Inflammatory macrophage treated with lipopolysaccharide for 4 hours (primary cell): ENCODE measurements at regions not wholly inside any gene's neighbourhood (a gene's known extent, or its start where the extent isn't known, plus 50 kb on each side); places are given as distances from the start of the nearest gene placed in this dataset.

Source experiments
- DNase-seq: peaks from one replicate; pipeline ENCODE4 v3.0.0-alpha.2; 2020

DNA sequence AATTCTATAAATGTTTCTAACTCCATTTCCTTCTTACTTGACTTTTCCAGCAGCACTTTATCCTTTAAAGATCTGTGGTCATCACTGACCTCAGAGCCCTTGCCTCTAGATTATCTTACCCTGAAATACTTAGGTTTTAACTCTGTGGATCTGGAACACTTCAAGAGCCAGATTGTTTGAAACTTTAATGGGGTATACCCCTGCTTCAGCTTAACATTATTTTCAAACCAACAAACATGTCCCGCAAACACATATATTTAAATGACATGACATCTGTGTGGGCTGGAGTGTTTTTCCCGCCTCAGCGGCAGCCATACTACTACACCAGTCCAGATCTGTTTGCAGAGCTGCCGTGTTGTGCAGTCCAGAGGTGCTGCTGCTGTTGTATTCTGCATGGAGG lies 252.0 kb upstream of the TPM1 start:
- DNase-seq: no peak

DNA sequence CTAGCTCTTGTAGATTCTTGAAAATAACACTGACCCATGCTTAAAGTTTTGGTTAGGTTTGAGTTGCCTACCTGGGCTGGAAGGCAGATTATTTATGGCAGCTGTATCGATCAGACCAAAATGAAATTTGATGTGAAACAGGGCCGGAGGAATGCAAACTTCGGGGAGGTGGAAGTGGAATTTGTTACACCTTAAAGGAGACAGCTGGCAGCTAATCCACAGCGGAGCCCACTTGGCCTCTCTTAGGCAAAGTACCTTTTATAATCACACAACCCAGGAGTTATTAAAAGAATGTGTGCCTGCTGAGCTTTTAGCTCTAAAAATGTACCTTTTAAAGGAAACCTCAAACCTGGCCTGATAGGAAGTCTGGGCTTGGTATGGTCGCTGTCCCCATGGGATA lies 250.9 kb upstream of the TPM1 start:
- no peak for DNase-seq

DNA sequence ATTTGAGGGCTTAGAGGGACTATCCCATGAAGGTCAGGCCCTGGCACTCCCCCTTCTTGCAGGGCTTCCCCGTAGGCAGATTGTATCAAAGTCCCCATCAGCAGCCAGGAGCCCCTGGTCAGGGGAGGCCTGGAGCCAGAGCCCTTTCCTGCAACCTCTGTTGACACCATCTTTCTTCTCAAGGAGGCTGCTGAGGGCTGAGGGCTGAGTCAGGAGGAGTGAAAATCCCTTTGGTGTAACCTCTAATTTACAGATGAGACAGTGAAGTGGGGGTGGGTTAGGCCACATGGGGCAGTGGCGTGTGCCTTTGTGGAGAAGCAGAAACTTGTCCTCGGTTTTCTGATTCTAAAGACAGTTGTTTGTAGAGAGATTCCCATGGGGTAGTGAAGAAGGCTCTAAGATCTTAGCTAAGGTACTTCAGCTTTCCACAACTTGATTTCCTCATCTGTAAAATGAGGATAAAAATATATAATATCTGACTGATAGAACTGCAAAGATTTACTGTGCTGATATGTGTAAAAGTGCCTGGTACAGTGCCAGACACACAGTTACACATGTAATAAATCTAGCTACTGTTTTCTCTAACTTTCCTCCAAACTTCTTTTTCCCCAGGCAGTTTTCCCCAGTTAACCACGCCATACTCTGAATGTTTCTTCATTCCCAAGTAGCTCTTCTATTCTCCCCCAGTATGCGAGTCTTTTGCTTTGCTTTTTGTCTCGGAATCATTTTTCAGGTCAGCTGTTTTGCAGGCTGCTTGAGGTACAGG lies 249.4 kb upstream of the TPM1 start:
- DNase-seq: no peak

DNA sequence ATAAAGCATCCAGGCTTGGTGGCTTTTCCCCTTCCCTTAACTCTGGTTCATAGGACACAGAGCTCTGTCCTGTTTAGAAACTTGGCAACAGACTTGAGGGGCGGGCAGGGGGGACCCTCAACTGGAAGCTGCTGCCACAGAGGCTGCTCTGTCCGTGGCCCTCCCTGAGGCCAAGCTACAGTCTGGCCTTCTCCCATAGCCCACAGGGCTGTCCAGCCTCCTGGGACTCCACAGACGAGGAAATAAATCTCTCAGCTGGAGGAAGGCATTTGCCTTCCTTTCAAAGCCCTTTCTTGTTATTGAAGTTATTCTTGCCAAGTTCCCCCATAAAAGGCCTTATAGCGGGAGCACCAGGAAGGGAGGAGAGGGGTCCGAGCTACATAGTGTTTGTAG lies 248.8 kb upstream of the TPM1 start:
- DNase-seq: no peak

DNA sequence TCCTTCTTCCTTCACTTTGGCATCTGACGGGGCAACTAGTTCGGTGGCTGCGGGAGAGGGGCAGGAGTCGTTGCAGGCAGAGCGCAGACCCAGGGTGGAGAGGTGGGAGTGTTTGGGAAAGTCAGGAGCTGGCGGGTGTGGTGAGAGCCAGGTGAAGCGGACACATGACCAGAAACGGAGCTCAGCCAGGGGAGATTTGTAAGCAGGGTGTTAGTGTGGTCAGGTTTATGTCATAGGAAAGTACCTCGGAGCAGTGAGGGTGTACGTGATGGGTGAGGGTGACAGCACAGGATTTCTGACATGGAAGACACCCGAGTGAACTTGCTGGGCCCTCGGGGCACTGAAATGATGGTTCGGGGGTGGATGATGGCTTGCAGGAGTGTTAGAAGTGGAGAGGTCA lies 247.4 kb upstream of the TPM1 start:
- DNase-seq: no peak

DNA sequence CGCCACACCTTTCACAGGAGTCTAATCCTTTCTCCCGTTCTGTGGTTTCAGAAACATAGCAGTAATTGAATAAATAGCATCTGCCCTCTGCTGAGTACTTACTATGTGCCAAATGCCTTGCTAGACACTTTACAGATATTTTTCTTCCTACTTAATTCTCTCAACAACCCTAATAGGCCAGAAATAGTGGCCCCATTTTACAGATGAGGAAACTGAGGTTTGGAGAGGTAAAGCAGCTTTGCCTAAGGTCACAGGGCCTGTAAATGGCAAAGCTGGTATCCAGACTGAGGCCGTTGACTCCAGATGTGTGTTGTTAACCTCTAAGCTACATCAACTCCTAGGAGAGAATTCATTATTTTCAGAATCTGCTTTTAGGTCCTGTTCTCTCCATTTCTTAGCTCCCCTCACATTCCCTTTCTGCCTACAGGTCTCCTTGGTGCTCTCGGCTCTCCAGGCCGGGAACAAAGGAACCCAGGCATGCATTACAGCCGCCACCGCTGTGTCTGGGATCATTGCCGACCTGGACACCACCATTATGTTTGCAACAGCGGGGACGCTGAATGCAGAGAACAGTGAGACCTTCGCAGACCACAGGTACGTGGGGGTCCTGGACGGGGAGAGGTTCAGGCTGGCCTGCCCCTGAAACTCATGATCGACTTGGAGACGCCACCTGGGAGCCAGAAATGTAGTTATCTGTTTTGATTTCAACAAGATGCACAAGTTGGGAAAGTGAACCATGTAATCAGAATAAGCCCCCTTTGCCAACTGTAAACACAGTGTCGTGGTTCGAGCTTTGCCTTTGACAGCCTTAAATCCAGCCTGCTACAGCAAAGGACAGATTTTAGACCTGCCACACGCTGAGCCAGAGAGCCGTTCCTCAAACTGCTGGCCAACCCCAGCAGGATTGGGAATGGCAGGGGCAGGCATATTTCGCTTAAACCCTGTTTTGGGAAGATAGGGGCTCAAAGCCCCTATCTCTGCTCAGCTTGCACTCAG lies 246.5 kb upstream of the TPM1 start:
- DNase-seq: no peak

DNA sequence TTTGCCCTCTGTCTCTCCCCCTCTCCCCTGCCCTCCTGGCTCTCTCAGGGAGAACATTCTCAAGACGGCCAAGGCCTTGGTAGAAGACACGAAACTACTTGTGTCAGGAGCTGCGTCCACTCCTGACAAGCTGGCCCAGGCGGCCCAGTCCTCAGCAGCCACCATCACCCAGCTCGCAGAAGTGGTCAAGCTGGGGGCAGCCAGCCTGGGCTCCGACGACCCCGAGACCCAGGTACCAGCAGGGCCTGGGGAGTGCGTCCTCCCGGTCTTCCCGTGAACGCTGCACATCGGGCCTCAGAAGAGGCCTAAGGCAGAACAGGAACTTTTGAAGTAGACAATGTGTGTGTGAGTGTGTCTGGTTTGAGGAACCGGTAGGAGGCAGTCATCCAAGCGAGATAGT lies 245.4 kb upstream of the TPM1 start:
- no peak for DNase-seq

DNA sequence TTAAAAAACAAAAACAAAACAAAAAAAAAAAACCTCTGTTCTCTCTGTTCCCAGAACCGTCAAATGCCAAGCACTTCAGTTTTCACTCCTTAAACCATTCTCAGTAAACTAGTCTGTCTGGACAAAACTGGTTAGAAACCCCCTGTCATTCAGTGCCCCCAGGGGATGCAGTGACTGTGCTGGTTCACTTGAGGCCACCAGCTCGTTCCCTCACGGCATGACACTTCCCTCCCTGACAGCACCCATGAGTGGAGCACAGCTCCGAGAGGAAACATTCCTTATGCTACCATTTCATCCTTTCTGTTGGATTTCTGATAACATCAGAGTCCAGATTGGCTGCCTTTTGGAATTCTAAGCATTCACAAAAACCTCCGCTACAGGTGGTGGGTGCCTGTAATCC lies 244.0 kb upstream of the TPM1 start:
- DNase-seq: no peak

DNA sequence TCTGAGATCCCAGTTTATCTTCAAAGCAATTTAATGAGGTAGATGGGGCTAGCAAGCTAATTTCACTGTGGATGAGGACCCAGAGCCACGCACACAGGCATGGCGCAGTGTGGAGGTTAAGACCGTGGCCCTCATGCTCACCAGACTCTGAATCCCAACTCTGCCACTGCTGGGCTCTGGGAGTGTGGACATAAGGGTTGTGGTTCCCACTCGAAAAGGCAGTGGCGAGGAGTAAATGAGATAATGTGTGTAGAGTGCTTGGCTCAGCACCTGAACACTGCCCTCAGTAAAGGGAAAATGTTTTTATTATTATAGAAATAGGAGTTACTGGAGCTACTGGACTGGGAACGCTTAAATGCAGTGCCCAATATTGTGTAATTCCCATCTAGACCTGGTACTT lies 243.5 kb upstream of the TPM1 start:
- DNase-seq: no peak

DNA sequence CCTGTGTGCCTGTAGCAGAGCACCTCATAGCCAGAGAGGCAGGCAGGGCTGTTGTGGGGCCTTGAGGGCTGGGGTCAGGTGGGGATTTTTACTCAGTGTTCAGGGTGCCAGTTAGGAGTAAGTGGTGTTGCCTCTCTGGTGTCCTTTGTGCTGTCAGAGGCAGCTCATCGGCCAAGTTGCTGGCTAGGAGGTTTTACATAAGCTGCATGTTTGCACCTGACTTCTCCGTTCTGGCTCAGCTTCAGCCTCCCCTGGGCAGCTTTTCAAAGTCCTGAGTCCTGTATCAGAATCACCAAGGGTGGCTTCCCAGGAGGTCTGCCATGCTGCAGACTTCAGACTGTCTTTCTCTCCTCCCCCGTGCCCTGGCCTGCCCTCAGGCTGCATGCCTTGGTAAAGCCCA lies 242.6 kb upstream of the TPM1 start:
- DNase-seq: no peak

DNA sequence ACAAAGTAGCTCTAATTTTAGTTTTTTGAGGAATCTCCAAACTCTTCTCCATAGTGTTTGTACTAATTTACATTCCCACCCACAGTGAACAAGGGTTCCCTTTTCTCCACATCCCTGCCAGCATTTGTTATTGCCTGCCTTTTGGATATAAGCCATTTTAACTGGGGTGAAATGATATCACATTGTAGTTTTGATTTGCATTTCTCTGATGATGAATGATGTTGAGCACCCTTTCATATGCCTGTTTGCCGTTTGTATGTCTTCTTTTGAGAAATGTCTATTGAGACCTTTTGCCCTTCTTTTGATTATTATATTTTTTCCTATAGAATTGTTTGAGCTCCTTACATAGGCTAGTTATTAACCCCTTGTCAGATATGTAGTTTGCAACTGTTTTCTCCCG lies 239.9 kb upstream of the TPM1 start:
- no peak for DNase-seq

DNA sequence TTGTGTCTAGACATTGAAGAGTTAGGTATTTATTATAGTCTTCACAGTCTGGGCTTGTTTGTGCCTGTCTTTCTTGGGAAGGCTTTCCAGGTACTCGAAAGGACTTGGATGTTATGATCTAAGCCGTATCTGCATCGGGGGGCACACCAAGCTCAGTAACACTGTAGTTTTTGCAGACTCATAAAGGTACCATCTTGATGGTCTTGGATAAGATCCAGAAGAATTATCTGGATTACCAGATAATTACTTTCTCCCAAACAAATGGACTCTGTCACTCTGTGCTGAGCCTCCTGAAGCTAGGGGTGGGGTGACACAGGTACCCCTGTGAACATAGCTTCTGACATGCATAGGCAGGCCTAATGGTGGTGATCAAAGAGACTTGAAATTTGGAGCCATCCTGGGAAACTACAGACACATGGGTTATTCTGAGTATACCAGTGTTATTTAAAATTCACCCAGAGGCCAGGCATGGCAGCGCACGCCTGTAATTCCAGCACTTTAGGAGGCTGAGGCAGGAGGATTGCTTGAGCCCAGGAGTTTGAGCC lies 238.6 kb upstream of the TPM1 start:
- no peak for DNase-seq

DNA sequence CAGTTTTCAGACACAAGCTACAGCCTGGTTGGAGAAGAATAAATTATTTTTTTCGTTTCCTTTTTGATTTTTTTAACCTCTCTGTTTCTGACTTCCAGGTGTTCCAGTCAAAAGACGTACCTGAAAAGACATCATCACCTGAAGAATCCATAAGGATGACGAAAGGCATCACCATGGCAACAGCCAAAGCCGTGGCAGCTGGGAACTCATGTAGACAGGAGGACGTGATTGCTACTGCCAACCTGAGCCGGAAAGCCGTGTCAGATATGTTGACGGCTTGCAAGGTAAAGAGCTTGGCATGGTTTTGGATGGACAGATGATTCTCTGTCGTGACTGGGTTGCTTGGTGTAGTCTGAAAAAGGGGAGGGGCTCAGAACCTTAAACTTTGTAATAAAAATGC lies 237.0 kb upstream of the TPM1 start:
- DNase-seq: no peak

DNA sequence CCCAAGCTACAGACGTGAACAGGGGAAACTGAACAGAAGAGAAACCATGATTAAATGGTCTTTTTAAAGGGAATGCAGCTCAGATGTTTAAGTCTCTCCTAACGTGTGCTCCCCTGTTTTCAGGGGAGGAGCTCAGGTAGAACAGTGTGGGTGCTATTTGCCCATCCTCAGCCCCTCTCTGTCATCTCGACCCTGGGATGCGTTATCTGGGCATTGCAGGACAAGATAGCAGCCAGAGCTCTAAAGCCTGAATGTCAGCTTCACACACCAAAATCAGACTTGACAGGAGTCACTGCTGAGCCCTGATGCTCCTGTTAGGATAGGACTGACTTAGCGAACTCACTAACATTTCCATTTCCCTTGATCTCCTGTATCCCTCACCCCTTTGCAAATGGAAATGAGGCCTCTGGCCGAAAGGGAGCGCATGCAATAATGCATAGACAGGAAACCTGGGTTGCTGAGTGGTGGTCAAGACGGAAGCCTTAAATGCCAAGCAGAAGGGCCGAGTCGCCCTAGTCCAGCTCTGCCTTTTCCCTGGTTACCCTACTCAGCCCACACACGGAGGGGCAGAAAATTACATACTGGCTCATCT lies 234.9 kb upstream of the TPM1 start:
- no peak for DNase-seq

DNA sequence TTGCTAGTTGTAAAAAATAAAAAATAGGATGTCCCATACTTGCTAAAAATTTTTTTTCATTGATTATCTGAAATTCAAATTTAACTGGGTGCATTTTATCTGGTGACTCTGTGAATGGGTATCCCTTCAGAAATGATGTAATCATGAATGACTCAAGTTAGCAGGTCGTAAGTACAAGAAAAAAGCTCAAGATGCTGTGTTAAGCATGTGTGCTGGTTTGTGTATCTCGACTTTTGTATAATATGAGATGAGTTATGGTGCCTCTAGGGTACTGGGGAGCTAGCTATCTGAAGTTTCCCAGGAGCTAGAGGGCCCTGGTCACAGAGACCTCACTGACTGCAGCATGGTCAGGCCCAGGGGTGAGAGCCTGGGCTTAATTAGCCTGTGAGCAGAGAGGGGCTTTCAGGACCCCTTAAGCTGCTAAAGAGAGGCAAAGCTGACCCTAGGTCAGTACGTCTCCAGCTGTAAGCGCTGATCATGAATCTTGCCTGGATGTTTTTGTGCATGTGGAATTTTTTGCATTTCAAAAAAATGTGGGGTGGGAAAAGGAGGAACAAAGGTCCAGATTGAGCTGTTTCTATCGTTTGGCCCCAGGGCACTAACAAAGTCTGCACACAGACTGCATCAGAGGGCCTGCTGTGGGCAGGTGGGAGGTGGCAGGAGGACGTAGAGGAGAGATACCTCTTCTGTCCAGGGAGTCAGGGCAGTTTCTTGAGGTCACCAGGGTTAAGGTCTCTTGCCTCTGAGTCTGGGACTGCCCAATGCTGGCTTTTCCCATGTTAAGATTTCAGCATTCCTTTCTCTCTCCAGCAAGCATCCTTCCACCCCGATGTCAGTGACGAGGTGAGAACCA lies 233.2 kb upstream of the TPM1 start:
- DNase-seq: no peak

DNA sequence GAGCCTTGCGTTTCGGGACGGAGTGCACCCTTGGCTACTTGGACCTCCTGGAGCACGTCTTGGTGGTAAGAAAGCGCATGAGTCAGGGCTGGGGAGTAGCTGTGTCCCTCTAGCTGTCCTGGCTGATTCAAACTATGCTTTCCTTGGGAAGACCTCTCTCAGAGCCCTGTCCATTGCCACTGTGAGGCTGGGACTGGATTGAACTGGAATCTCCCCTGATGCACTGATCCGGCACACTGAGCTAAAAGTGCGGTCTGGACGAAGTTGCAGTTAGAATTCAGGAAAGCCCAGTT lies 232.6 kb upstream of the TPM1 start:
- DNase-seq: no peak

DNA sequence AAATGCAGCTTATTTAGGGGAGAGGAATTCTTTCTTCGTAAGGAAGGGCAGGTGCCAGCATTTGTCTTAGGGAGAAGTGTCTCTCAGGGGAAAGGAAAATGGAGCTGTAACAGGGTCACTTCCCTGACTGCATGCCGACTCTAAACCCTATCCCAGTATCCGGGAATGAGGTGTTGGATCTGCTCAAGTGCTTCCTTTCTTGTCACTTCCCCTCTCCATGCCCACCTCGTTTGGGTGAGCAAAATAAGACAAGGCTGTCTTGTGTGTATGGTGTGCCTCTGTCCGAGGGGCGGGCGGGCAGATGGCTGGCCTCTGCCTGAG lies 230.1 kb upstream of the TPM1 start:
- no peak for DNase-seq

DNA sequence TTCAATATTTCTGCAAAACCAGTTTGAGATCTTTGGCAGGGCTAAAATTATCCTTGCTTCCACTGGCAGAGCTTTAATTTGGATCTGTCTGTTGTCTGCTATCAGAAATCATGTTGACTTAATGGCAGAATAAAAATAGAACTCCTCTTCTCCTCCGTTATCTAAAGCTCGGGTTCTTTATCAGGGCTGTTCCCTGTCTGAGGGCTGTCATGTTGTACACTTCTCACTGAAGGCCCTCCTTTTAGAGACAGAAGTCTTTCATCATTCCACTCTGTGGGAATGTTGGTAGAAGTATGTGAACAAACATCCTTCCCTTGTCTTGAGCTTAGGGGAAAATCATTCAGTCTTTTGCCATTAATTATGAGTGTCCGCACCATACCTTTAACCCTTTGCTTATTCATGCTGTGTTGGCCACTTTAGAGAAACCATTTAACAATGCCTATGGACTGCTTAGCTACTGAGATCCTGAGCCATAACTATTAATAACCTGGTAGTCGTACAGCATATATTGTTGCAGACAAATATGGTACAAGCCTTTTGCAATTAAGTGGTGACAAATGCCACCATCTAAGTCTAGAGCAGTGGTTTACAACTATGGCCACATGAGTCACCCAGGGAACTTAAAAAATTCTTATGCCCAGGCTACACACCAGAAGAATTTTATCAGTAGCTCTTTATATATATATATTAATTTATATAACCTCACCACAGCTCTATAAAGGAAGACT lies 226.0 kb upstream of the TPM1 start:
- DNase-seq: no peak

DNA sequence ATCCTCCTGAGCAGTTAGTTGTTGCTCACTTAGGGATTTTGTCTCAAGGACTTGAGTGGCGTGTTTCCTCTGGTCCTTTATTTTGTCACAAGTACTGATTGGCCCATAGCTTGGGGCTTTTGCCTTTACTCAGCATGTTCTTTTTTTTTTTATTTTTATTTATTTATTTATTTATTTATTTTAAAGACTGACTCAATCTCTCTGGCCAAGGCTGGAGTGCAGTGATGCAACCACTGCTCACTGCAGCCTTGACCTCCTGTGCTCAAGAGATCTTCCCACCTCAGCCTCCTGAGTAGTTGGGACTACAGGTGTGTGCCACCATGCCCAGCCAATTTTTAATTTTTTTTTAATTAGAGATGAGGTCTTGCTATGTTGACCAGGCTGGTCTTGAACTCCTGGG lies 223.9 kb upstream of the TPM1 start:
- DNase-seq: no peak

DNA sequence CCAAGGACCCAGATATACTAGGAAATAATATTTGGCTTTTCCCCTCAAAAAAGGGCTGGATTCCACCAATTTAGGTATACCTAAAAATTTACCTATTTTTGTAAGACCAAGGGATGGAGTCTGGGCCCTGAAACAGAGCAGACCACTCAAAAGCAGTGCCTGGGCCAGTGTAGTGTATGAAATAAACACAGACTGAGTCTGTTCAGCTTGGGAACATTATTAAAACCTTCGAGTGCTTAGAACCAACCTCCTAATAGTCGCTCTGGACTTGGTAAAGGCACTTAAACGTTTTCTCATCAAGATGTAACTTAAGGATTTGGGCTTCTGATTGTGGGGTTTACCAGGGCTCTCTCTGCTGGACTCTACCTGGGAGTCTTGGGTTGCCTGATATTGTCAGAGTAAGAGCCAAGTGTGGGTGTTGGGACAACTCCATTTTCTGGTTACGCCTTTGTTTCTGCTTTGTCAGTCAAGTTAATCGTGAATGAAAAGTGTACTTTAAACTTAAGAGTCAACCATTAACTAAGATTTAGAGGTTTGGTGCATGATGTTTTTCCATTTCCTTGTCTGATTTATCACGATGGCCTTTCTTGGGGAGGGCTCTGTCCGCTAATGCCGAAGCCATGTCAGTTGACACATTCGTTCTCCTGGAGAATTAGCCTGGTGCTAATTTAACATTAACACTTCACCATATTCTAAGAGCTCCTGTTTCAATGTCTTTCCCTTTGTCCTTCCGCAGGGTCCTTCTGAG lies 221.0 kb upstream of the TPM1 start:
- DNase-seq: no peak

DNA sequence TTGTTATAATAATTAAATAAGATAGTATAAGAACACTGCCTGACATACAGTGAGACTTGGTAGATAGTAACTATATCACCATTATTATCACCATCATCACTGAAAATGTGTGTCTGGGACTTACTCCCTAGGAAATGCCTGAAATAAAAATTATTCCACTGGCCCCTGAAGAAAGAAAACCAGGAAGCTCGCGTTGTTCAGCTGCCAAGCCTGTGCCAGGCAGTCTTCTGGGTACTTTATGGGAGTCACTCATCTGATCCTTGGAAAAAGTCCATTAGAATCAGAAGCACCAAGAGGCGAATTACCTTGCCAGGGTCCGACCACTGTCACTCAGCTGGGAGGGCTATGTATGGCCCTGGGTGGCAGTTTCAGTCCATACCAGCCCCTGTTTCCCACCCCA lies 220.3 kb upstream of the TPM1 start:
- DNase-seq: no peak

DNA sequence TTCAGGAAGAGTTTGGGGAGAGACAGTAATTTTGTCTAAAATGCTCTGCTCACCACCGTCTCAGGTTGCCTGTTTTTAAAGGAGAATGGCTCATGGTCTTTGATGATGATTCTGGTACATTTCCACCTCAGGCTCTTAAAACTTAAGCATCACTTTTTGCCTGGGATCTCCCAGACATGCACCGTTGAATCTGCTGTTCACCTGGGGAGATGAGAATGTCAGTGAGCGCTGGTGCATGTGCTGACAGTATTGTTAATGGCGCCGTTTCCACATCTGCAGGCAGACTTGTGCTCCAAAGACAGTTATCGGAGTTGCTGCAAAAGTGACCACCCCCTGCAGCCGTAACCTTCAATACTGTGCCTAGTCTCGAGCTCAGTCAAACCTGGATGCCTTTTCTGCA lies 219.0 kb upstream of the TPM1 start:
- DNase-seq: no peak
